Upper lobe of right lung (tissue), 1 donor: ENCODE measurements at regions not wholly inside any gene's neighbourhood (a gene's known extent, or its start where the extent isn't known, plus 50 kb on each side); places are given as distances from the start of the nearest gene placed in this dataset.
"Not testable (repeated sequence)": the region's sequence is repeated elsewhere in the genome, so short reads cannot be mapped to it uniquely, and the experiment has no call there.

Experiments
- ATAC-seq: fragments of 200-7000 bp; cut with Tn5 transposase; one replicate; pipeline ENCODE4 v1.9.1; 2020; ENCODE audit warnings: mild to moderate bottlenecking, moderate library complexity
- DNase-seq: peaks from one replicate; pipeline ENCODE4 v3.0.0-alpha.2; 2020
- H3K27ac ChIP-seq: fragments of 200-600 bp; one replicate; pipeline ENCODE4 v1.8.0; 2022
- H3K27me3 ChIP-seq: fragments of 200-600 bp; one replicate; pipeline ENCODE4 v1.8.0; 2022; ENCODE audit warnings: mild to moderate bottlenecking
- H3K36me3 ChIP-seq: fragments of 200-600 bp; one replicate; pipeline ENCODE4 v1.8.0; 2022
- H3K4me1 ChIP-seq: fragments of 200-600 bp; one replicate; pipeline ENCODE4 v1.8.0; 2022
- H3K4me3 ChIP-seq: fragments of 200-600 bp; one replicate; pipeline ENCODE4 v1.8.0; 2022; ENCODE audit warnings: mild to moderate bottlenecking
- H3K9me3 ChIP-seq: fragments of 200-600 bp; one replicate; pipeline ENCODE4 v1.8.0; 2022
- intact Hi-C: fragments of 100-400 bp; cut with DNase I; formaldehyde crosslinking; loops from one replicate; pipeline ENCODE4 v1.11.0; 2022
- TF ChIP-seq, protein P1 (sequence below): fragments of 200-600 bp; IDR thresholded peaks from one replicate; pipeline ENCODE4 v1.8.0; 2022; ENCODE audit warnings: antibody characterized with exemption
- donor health status: DM: no; HTN: yes; CAD: no; lungs with severe emphysema.

- TF ChIP-seq, protein P1, sequence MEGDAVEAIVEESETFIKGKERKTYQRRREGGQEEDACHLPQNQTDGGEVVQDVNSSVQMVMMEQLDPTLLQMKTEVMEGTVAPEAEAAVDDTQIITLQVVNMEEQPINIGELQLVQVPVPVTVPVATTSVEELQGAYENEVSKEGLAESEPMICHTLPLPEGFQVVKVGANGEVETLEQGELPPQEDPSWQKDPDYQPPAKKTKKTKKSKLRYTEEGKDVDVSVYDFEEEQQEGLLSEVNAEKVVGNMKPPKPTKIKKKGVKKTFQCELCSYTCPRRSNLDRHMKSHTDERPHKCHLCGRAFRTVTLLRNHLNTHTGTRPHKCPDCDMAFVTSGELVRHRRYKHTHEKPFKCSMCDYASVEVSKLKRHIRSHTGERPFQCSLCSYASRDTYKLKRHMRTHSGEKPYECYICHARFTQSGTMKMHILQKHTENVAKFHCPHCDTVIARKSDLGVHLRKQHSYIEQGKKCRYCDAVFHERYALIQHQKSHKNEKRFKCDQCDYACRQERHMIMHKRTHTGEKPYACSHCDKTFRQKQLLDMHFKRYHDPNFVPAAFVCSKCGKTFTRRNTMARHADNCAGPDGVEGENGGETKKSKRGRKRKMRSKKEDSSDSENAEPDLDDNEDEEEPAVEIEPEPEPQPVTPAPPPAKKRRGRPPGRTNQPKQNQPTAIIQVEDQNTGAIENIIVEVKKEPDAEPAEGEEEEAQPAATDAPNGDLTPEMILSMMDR, result no peak
- Histone ChIP-seq H3K9me3 (no peaks in the 10 kb centered on the region), H3K27ac (no peak overlapping the region), H3K27me3 (peaks cover 36% of the 10 kb centered on the region), H3K4me3 (no peak overlapping the region), H3K4me1 (no peaks in the 10 kb centered on the region), H3K36me3 (no peaks in the 10 kb centered on the region)
- DNase-seq (no peak), ATAC-seq (no peak)
- intact Hi-C loops, result no loop called here
These were observed 110.8 kb upstream of the PABPC3 start for GRCh38 chr13:24985107-24985506.

DNA sequence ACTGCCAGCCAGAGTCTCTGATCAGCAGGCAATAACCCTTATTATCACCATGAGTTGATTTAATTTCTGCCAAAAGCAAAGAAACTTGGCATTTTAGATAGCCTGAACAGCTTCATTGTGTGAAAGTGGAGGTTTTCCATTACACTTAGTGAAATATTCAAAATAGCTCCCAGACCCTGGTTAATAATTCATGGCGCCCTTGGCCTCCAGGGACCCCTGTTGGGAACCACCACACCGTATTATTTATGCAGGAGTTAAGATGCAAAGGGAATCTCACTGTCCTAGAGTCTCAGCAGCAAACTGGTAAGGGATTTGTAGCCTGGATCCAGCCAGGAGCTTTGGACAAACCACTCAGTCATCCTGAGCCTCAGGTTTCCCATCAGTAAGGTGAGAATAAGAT lies 110.0 kb upstream of the PABPC3 start:
- Histone ChIP-seq H3K27me3 (peaks cover 42% of the 10 kb centered on the region), H3K4me1 (no peaks in the 10 kb centered on the region), H3K9me3 (no peaks in the 10 kb centered on the region), H3K4me3 (no peak overlapping the region), H3K27ac (no peak overlapping the region), H3K36me3 (no peaks in the 10 kb centered on the region)
- ATAC-seq (no peak), DNase-seq (no peak)
- intact Hi-C loops, result no loop called here
- TF ChIP-seq, protein P1, result no peak

- H3K9me3 ChIP-seq, result no peaks in the 10 kb centered on the region
- H3K27ac ChIP-seq, result no peak overlapping the region
- DNase-seq (no peak), ATAC-seq (no peak)
- no peaks in the 10 kb centered on the region for H3K4me1 ChIP-seq
- TF ChIP-seq, protein P1, result no peak
- no peaks in the 10 kb centered on the region for H3K36me3 ChIP-seq
- H3K27me3 ChIP-seq, result peaks cover 42% of the 10 kb centered on the region
- H3K4me3 ChIP-seq, result no peak overlapping the region
- intact Hi-C loops, result no loop called here
These were observed 109.1 kb upstream of the PABPC3 start for GRCh38 chr13:24986826-24987225.

- intact Hi-C loops, ATAC-seq: not testable (repeated sequence)
These were observed 106.0 kb upstream of the PABPC3 start for GRCh38 chr13:24989959-24990358.

GRCh38 chr13:24992946-24993345 lies 103.0 kb upstream of the PABPC3 start:
- H3K4me3 ChIP-seq, H3K36me3 ChIP-seq, H3K9me3 ChIP-seq, H3K4me1 ChIP-seq, intact Hi-C loops, H3K27ac ChIP-seq, DNase-seq: not testable (repeated sequence)
- ATAC-seq, result peak; percentile 49
- peaks cover 16% of the 10 kb centered on the region for H3K27me3 ChIP-seq

More at GRCh38 chr13:24989959-24990358, 106.0 kb upstream of the PABPC3 start:
- H3K27ac ChIP-seq, H3K36me3 ChIP-seq, H3K9me3 ChIP-seq, DNase-seq, H3K4me1 ChIP-seq, H3K4me3 ChIP-seq: not testable (repeated sequence)
- H3K27me3 ChIP-seq, result peaks cover 39% of the 10 kb centered on the region

GRCh38 chr13:24995225-24995804 lies 100.6 kb upstream of the PABPC3 start:
- no peak overlapping the region for H3K4me3 ChIP-seq
- no peak overlapping the region for H3K27ac ChIP-seq
- H3K9me3 ChIP-seq, result no peaks in the 10 kb centered on the region
- H3K27me3 ChIP-seq, result peaks cover 16% of the 10 kb centered on the region
- DNase-seq (no peak), ATAC-seq (peak; percentile 94)
- TF ChIP-seq, protein P1, result peak; percentile 83
- no peaks in the 10 kb centered on the region for H3K36me3 ChIP-seq
- H3K4me1 ChIP-seq, result no peaks in the 10 kb centered on the region
- intact Hi-C loops, result no loop called here
